ENCODE measurements at regions not wholly inside any gene's neighbourhood (a gene's known extent, or its start where the extent isn't known, plus 50 kb on each side); places are given as distances from the start of the nearest gene placed in this dataset.

DNA sequence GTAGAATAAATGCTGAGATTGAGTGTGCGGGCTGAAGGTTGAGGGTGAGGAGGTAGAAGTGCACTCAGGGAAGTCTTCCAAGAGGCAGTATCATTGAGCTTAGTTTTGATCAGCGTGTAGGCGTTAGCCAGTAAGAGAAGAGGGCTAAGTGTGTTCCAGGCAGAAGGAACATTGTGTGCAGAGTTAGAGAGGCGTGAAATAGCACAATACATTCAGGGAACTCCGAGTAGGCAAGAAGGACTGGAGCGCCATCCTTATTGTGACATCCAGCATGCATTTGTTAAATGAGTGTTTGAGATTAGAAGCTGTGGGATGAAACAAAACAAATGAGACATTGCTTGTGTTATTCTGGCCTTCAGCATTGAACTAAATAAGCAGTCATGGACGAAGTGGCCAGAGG, 140.9 kb upstream of the MKLN1 start:
- DNase-seq (ENCODE audit: low read depth), result no peak

DNA sequence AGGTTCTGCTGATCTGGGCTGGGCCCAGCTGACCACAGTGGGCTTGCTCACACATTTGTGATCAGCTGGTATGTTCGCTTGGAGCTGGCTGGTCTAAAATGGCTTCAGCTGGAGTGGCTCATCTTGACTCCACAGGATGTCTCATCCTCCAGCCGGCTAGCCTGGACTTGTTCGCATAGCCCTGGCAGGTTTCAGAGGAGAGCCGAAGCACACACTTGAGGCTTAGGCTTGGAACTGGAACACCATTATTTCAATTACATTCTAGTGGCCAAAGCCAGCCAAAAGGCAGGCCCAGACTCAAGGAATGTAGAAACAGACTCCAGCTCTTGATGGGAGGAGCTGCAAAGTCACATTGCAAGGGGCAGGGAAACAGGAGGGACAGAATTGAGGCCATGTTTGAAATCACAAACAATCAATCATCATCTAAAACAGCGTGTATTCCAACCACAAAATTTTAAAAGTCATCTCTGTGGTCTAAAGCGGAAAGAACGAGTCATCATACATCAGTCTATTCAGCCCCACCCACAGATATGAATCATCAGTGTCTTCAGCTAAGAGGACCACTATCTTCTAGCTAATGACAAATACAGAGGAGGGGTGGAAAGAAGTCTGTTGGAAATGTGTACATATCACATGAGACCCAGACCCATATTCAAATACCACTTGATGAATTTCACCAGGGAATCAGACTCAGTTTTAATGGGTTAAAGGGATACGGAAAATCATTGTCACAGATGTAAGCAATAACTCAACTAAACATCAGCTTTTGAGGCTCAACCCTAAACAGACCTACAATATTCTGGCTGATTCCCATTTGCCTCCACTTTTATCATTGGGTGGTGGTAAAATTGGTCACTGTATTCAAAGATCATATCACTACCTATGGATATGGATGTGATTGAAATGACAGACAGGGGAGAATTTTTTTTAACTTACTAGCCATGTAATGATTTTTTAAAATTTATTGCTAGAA, 139.0 kb upstream of the MKLN1 start:
- DNase-seq (ENCODE audit: low read depth), result no peak

DNA sequence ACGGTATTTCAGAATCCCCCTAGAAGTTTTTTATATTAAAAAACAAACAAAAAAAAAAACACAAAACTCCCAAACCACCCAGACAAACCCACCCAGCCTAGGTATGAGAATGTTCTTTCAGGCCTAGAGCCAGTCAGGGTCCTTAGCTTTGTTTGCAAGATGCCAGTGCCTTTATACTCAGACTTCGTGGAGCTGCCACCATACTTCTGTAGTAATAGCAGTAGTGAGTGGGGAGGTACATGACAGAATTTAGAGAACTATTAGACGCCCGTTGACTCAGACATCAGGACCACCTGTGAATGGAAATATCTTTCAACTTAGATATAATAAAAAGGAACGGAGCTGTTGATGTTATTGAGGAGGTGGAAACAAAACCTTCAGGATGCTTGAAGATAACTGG, 138.2 kb upstream of the MKLN1 start:
- DNase-seq (ENCODE audit: low read depth), result no peak

DNA sequence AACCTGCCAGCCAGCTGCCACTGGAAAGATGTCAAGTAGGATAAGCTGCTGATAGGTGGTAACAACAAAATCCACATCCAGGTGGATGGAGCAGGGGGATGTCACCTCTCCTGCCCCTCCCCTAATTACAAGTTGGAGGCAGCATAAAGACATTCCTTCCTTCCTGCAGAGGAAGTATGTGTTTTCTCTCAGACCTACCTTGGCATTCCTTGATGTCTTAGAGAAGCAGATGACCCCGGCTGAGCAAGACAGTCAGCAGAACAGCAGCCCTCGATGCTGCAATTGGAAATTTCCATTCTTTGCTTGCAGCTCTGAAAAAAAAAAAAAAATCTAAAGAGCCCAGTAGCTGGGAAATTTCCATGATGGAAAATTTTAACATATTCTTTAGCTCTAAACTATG, 137.5 kb upstream of the MKLN1 start:
- DNase-seq (ENCODE audit: low read depth), result no peak

DNA sequence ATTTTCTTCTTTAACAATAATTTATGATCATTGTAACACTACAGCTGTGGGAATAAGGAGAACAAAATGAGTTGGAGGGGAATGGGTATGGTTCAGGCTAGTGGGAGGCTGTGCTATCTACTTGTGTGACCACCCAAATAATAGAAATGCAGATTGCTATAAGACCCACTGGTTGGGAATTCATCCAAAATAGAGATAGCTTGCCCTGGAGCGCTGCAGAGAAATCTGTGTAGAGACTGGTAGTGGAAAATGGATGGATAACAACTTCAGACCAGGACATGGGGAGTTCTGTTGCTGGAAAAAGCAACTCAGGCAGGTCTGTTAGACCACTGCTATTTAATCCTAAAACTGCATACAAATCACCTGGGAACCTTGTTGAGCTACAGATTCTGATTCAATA, 137.1 kb upstream of the MKLN1 start:
- no peak for DNase-seq (ENCODE audit: low read depth)

DNA sequence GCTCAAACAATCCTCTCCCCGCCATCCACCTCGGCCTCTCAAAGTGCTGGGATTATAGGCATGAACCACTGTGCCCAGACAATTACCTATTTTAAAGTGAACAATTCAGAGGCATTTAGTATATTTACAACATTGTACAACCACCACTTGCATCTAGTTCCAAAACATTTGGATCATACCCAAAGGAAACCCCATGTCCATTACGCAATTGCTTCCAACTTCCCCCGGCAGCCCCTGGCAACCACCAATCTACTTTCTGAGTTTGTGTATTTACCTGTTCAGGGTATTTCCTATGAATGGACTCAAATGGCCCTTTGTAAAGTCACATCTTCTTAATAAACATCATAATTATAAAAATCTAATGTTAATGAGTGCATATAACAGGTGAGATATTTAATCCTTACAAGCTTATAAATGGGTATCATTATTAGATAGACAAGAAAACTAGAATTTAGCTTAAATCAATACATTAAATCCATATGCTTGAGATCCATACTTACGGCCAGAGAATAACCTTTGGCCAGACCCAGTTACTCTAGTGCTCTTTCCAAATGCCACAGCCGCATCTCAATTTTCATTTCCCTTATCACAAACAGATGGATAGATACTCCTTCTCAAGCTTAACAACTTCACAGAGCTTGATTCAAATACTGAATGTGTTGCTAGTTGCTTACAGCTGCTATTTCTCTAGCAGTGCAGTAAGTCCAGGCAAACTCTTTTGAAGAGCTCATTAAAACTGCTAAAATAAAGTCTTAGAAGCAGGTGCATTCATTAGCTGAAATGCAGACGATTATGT, 133.4 kb upstream of the MKLN1 start:
- no peak for DNase-seq (ENCODE audit: low read depth)

DNA sequence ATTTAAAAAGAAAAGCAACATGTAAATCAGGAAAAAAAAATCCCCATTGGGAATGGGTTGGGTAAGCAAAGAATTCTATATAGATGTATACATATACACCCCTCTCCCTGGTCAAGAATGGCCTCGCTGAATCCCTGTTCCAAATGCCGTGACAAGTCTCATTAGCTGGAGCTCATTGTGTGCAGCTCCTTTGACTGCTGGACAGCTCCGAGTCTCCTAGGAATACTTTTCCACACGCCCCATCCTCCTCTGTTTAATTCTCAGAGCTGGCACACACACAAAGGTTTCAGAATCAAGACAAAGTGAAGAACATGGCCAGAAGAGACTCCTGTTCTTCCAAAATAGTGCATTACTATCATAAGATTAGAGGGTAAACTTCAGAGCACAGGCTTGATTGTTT, 130.9 kb upstream of the MKLN1 start:
- DNase-seq (ENCODE audit: low read depth), result no peak

DNA sequence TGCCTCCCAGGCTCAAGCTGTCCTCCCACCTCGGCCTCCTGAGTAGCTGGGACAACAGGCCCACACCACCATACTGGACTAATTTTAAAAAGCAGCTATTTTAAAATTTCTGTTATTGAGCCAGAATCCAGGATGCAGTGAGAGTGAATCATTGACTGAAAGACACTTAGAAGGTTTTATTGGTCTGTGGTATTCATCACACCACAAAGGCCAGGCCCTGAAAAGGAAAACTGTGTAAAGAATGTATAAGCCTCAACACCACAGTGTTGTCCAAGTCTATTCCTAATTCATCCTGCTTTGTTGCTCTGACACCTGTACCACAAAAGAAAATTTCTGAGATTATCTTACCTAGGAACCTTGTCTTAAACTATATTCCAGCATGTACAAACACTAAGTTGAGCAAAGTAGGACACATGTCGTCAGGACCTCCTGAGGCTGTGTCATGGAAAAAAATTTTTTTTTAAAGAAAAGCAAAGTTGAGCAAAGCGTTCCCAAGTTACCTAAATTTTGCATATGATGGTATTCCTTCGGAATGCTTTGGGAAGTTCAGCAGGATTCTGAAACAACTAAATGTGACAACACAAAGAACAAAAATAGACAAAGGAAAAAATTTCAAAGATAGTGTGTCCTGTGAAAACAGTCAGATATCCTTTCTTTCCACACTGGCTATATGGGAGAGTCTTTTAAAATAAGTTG, 129.6 kb upstream of the MKLN1 start:
- DNase-seq (ENCODE audit: low read depth), result no peak

DNA sequence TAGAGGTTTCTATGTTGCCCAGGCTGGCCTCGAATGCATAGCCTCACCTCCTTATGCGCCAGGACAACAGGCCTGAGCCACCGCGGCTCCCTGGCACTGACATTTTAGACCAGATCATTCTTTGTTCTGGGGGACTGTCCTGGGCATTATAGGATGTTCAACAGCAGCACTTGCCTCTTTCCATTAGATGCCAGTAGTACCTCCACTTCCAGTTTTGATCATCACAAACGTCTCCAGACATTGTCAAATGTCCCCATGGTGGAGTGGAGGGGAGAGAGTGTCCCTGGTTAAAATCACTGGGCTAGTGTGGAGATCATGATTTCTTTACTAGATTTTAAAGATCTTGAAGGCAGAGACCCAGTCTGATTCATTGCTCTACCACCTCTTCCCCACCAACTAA, 125.2 kb upstream of the MKLN1 start:
- DNase-seq (ENCODE audit: low read depth), result no peak

DNA sequence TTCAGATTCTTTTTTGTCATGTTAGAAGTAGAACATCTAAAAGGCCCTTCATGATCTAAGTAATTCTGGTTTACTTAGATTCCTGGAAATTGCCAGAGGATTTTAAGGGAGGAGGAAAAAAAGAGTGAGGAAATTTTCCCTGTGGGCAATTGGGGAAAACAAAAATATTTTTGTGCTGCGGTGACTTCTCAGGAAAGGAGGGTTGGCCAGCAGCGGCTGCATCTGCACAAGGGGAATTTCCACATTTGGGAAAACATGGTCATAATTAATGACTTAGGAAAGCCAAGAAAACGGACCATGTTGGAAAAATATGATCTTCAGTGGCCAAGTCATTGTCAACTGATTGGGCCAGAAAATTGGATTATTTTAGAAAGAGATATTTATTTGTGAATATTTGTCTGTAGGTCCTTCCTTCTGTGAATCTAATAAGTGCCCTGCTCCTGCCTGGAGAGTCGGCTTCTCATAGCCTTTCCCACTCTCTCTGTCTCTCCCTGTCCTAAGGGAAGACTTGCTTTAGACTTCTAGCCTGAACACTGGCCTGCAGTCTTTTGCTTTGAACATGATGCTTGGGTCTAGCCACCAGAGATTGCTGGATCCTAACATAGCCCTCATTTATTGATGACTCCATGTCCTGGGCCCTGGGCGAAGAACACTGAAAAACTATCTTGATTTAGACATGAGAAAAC, 124.2 kb upstream of the MKLN1 start:
- no peak for DNase-seq (ENCODE audit: low read depth)

DNA sequence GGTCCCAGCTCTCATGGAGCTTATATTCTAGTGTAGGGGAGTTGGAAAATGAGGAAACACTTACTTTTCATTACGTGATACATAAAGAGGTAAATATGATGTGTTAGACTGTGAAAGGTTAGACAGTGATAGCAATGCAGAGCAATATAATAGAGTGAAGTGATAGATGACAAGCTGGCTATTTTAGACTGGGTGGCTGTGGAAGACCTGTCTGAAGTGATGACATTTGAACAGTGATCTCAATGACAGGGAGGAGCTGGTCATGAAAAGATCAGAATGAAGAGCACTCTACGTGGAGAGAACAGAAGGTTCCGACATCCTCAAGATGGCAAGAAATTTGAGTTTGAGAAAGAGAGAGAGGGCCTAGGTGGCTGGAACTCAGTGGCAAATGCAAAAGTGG, 118.9 kb upstream of the MKLN1 start:
- no peak for DNase-seq (ENCODE audit: low read depth)

DNA sequence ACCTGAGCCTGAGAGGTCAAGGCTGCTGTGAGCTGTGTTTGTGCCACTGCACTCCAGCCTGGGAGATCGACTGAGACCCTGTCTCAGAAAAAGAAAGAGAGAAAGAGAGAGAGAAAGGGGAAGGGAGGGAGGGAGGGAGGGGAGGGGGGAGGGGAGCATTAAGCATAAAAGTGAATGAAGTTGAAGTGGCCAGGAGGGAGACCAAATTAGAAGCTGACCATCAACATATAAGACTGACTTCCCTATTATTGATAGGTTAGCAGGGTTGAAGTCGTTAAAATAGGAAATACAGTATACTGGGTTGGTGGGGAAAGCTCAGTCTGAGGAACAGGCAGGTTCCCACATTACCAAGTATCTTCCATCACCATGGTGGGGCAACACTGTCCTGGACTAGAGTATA, 117.1 kb upstream of the MKLN1 start:
- DNase-seq (ENCODE audit: low read depth), result no peak

DNA sequence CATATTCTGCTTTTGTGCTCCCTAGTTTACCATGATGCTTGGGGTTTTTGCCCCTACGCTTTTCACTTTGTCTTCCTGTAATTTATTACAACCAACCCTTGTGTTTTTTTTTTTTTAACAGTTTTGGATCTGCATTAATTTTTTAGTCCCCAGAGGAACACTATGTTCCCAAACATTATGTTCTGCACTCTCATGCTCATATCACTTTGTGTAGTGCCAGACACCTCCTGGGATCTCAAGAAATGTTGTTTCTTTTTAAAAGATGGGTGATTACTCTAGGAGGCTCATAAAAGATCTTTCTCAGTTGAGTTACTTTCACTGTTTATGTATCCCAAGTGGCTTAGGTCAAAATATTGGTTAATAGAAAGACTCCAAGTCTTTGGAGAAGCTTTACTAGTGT, 116.2 kb upstream of the MKLN1 start:
- no peak for DNase-seq (ENCODE audit: low read depth)

DNA sequence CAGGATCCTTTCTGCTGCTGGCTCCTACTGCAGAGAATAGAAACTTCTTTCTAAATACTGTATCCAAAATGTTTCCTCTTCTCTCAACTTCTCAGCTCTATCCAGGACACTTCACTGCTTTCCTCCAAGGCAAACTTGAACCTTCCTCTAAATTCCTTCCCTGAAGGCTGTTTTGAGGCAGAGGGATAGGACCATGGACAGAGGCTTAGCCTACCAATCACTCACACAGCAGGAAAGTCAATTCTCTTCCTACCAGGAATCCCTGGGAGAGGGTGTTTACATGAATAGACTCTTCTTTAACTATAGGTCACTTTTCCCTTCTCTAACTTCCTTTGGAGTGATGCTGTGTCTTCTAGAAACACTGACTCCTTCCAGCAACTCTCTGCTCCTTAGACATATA, 115.6 kb upstream of the MKLN1 start:
- no peak for DNase-seq (ENCODE audit: low read depth)

DNA sequence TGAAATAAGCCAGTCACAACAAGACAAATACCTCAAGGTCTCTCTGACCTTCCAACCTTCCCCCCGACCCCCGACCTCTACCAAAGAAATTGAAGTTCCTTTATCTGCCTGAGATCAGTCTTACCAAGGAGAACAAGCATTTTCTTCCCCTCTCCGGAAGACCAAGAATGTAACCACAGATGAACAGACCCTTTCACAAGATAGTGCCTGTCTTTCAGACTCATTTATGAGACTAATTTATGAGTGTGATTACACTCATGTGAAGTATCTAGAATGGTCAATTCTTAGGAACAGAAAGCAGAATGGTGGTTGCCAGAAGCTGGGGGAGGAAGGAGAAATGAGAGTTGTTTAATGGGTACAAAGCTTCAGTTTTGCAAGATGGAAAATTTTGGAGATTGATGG, 108.9 kb upstream of the MKLN1 start:
- no peak for DNase-seq (ENCODE audit: low read depth)

DNA sequence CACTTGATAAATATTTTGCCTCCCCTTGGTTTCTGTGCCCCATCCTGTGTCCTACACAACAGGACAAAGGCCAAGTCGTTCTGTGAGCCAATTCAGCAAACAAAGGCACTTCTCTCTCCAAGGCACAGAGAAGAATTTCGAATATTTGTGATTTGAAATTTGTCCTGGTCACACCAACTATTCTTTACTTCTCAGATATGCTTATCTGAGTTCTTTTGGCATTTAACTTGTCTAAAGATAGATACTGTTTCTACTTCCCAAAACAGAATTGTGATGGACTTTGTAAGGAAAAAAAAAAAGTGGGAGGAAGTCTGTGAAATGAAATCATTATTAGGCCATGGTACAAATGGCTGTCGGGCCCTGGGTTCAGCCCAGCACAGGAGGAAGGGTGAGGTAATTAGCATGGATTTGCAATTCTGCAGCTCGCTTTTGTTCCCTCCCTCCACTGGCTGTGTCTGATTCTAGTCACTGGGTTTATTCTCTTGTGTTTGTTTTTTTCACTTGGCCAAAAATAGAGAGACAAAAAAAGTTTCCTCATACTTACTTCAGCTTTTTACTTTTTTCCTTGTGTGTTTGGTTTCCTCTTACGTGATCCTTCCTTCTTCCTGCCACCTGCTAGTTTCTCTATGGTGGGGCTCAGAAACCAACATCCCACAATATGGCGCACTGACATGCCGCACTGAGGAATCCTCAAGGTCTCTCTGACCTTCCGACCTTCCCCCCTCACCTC, 108.2 kb upstream of the MKLN1 start:
- DNase-seq (ENCODE audit: low read depth), result no peak

DNA sequence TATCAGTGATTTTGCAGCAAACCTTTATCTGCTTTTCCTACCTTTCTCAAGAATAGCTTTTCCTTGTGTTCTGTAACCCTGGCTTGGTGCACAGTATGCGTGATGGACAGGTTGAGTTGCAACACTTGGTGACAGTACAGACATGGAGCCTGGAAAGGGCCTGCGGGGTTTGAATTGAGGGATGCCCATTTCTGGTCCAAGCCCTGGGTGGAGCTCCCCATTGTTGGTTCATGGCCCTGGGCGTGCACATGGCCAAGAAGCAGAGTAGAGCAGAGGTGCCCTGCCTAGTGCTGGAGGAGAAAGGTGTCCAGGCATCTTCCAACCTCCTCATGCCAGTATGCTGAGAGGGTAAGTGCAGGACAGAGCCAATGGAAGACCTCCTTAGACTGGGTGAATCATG, 106.6 kb upstream of the MKLN1 start:
- no peak for DNase-seq (ENCODE audit: low read depth)

DNA sequence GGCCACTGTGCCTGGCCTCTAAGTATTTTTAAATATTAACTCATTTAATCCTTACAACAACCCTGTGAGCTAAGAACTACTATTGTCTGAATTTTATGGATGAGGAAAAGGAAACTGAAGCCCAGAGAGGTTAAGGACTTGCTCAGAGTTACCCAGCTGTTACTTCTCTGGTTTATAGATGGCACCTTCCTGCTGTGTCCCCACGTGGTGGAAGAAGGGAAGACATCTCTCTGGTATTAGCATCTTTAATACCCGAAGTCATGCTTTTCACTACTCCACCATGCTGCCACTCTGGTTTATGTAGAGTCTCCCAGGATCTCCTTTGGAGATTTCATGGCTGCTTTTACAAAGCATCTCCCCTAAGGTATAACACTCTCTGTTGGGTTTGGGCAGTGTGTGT, 105.5 kb upstream of the MKLN1 start:
- DNase-seq (ENCODE audit: low read depth), result no peak

DNA sequence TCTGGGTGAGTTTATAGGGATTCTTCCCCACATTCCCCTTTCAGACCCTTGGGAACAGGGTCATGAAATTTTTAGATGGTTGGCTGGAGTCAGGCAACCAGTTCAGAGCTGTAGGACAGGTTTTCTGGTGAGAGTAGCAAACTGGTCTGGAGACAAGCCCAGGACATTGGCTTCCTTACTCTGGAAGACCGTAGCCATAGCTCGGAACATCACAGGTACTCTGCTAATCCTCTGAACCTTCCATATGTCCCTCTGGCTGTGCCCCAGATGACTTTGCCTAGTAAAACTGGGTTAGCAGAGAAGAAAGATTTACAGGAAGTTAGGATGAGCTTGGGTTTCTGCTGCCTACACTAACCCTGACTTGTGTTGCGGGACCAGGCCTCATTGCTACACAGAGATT, 104.5 kb upstream of the MKLN1 start:
- DNase-seq (ENCODE audit: low read depth), result no peak

DNA sequence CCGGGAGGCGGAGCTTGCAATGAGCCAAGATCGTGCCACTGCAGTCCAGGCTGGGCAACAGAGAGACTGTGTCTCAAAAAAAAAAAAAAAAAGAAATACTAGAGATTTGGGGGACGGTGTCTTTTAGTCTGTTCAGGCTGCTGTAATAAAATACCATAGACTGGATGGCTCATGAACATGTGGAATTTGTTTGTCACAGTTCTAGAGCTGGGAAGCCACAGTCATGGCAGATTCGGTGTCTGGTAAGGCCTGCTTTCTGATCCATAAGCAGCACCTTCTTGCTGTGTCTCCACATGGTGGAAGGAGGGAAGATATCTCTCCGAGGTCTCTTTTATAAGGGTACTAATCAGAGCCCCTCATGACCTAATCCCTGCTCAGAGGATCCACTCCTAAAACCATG, 102.7 kb upstream of the MKLN1 start:
- no peak for DNase-seq (ENCODE audit: low read depth)

All from stimulated activated CD8-positive, alpha-beta memory T cell treated with anti-CD3 and anti-CD28 coated beads, Interleukin-7, amount 100 ng/mL, for 24 hours (primary cell).